Heart left ventricle (tissue), 13 donors: ENCODE measurements at regions not wholly inside any gene's neighbourhood (a gene's known extent, or its start where the extent isn't known, plus 50 kb on each side); places are given as distances from the start of the nearest gene placed in this dataset.

Experiments
- POLR2A ChIP-seq, 2 donors: fragments of 450-650 bp; IDR thresholded peaks; one replicate each; pipeline ENCODE4 v1.6.1; 2017; ENCODE audit warnings: antibody characterized with exemption in 2 of 2, mild to moderate bottlenecking in 2 of 2, moderate library complexity in 2 of 2
- TF ChIP-seq, protein P1 (sequence below), 12 donors: fragments of 200-600 bp; sonication (generic) in 4 of 12; IDR thresholded peaks; one replicate each; pipeline versions ENCODE4 v1.5.0 to v1.8.0; 2018 to 2022; ENCODE audit warnings: antibody characterized with exemption in 12 of 12, mild to moderate bottlenecking in 5 of 12
- donor health status: ischemic (EF 13 %, LVEDD 7.1; RV severe dilation, severe dysfunction).
- donor health status: DM: no; HTN: yes; CAD: no.
- donor health status: DM: no; HTN: no; CAD: no.
- donor health status: ischemic (EF 25% LVEDD 6.9; RV normal size, moderate dysfunction).
- donor health status: ischemic (EF 25% LVEDD 5.7; RV mildly dilated, moderate dysfunction).
- donor health status: ischemic (EF 35%, LVEDD 5.7; RV mildly dilated, moderate dysfunction).
- donor health status: nonischemic (EF 11% LVEDD 7.7; RV severe dilation, severe dysfunction).
- donor health status: DM: yes; HTN: yes; CAD: no.
- donor health status: PGD.
- donor health status: ischemic (EF 29% LVEDD 5.4; RV normal size, mild dysfunction).
- donor health status: nonischemic (EF 23%, LVEDD 6.1; RV moderate dilation, normal function).

DNA sequence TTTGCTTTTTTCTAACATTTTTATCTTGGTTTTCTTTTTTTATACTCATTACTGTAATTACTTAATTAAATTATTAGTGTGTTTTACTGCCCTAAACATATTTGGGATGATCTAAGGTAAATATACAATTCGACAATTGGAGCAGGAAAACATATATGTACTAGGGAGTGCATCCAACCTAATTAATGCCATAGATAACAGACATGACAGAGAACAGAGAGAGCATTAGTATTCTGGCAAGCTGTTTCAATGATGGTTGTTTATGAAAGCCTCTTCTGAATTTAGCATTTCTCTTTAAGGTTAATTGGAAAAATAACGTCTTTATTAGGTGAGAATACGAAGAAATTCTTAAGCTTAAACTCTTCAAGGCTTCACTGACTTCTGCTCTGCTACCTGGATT, 300.1 kb upstream of the PRR16 start:
- TF ChIP-seq POLR2A (IDR thresholded peaks at IDR 0.05), result no peak
- TF ChIP-seq, protein P1, sequence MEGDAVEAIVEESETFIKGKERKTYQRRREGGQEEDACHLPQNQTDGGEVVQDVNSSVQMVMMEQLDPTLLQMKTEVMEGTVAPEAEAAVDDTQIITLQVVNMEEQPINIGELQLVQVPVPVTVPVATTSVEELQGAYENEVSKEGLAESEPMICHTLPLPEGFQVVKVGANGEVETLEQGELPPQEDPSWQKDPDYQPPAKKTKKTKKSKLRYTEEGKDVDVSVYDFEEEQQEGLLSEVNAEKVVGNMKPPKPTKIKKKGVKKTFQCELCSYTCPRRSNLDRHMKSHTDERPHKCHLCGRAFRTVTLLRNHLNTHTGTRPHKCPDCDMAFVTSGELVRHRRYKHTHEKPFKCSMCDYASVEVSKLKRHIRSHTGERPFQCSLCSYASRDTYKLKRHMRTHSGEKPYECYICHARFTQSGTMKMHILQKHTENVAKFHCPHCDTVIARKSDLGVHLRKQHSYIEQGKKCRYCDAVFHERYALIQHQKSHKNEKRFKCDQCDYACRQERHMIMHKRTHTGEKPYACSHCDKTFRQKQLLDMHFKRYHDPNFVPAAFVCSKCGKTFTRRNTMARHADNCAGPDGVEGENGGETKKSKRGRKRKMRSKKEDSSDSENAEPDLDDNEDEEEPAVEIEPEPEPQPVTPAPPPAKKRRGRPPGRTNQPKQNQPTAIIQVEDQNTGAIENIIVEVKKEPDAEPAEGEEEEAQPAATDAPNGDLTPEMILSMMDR (IDR thresholded peaks at IDR 0.05), result no peak
